ENCODE measurements at regions not wholly inside any gene's neighbourhood (a gene's known extent, or its start where the extent isn't known, plus 50 kb on each side); places are given as distances from the start of the nearest gene placed in this dataset.

DNA sequence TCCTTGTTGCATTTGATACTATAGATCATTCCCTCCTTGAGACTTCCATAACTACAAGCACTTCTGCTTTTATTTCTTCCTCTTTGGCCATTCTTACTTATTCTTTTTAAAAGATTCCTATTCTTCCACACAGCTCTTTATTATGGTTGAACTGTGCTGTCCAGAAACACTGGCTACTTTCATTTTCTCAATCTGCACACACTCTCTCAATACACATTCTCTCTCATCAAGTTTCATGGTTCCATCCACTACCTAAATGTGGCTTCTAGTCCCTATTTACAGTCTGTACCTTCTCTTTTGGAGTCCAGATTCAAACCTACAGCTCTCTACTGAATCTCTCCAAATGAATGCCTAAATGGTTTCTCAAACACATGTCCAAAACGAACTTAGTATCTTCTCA lies 214.3 kb upstream of the RSPO3 start:
- TF ChIP-seq, protein P1, sequence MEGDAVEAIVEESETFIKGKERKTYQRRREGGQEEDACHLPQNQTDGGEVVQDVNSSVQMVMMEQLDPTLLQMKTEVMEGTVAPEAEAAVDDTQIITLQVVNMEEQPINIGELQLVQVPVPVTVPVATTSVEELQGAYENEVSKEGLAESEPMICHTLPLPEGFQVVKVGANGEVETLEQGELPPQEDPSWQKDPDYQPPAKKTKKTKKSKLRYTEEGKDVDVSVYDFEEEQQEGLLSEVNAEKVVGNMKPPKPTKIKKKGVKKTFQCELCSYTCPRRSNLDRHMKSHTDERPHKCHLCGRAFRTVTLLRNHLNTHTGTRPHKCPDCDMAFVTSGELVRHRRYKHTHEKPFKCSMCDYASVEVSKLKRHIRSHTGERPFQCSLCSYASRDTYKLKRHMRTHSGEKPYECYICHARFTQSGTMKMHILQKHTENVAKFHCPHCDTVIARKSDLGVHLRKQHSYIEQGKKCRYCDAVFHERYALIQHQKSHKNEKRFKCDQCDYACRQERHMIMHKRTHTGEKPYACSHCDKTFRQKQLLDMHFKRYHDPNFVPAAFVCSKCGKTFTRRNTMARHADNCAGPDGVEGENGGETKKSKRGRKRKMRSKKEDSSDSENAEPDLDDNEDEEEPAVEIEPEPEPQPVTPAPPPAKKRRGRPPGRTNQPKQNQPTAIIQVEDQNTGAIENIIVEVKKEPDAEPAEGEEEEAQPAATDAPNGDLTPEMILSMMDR (conservative IDR thresholded peaks at IDR 0.05; ENCODE audit: low read depth, low read length) = no peak
- TF ChIP-seq EZH2 (IDR thresholded peaks at IDR 0.05; ENCODE audit: low read length, unreplicated experiment) = no peak
- no peak for TF ChIP-seq EZH2phosphoT487 (IDR thresholded peaks at IDR 0.05; ENCODE audit: borderline replicate concordance, low read length)
